Osteocyte (in vitro differentiated cells): ENCODE measurements at regions not wholly inside any gene's neighbourhood (a gene's known extent, or its start where the extent isn't known, plus 50 kb on each side); places are given as distances from the start of the nearest gene placed in this dataset.

ENCODE experiments used
- DNase-seq: peaks from one replicate; pipeline ENCODE4 v3.0.0; 2021; ENCODE audit warnings: mixed read lengths; ENCODE audit not compliant: unreplicated experiment; ENCODE audit errors: extremely low spot score
- H3K27ac Mint-ChIP-seq: one replicate; pipeline ENCODE4 v1.8.0; 2021; ENCODE audit warnings: mild to moderate bottlenecking, mixed read lengths; ENCODE audit not compliant: unreplicated experiment
- H3K27me3 Mint-ChIP-seq: one replicate; pipeline ENCODE4 v1.8.0; 2021; ENCODE audit warnings: mixed read lengths; ENCODE audit not compliant: unreplicated experiment
- H3K36me3 Mint-ChIP-seq: one replicate; pipeline ENCODE4 v1.8.0; 2021; ENCODE audit warnings: mixed read lengths; ENCODE audit not compliant: unreplicated experiment
- H3K4me1 Mint-ChIP-seq: one replicate; pipeline ENCODE4 v1.8.0; 2021; ENCODE audit warnings: mixed read lengths; ENCODE audit not compliant: unreplicated experiment
- H3K4me3 Mint-ChIP-seq: one replicate; pipeline ENCODE4 v1.8.0; 2021; ENCODE audit warnings: mild to moderate bottlenecking, moderate library complexity, mixed read lengths; ENCODE audit not compliant: unreplicated experiment
- H3K9me3 Mint-ChIP-seq: one replicate; pipeline ENCODE4 v1.8.0; 2021; ENCODE audit warnings: mixed read lengths; ENCODE audit not compliant: unreplicated experiment
- CTCF ChIP-seq: fragments of 200-600 bp; sonication (generic); IDR thresholded peaks from 2 replicates; pipeline ENCODE4 v1.5.0; 2021; ENCODE audit warnings: antibody characterized with exemption, mild to moderate bottlenecking, moderate library complexity

- Mint-ChIP-seq H3K27ac (no peak overlapping the region), H3K4me3 (no peak overlapping the region), H3K27me3 (no peaks in the 10 kb centered on the region), H3K4me1 (peaks cover 10% of the 10 kb centered on the region), H3K36me3 (no peaks in the 10 kb centered on the region), H3K9me3 (no peaks in the 10 kb centered on the region)
- TF ChIP-seq CTCF, result no peak
- DNase-seq, result no peak
Observed at GRCh38 chr2:164052006-164052405, 316.2 kb upstream of the FIGN start.

- Mint-ChIP-seq H3K36me3 (no peaks in the 10 kb centered on the region), H3K9me3 (no peaks in the 10 kb centered on the region), H3K4me3 (no peak overlapping the region), H3K27me3 (no peaks in the 10 kb centered on the region), H3K27ac (no peak overlapping the region), H3K4me1 (no peaks in the 10 kb centered on the region)
- TF ChIP-seq CTCF, result no peak
- no peak for DNase-seq
Observed at GRCh38 chr2:164048729-164049128, 312.9 kb upstream of the FIGN start.

GRCh38 chr2:164046040-164046439 is 310.2 kb upstream of the FIGN start:
- Mint-ChIP-seq H3K36me3 (no peaks in the 10 kb centered on the region), H3K27me3 (no peaks in the 10 kb centered on the region), H3K27ac (no peak overlapping the region), H3K4me3 (no peak overlapping the region), H3K4me1 (no peaks in the 10 kb centered on the region), H3K9me3 (peaks cover 6% of the 10 kb centered on the region)
- no peak for TF ChIP-seq CTCF
- DNase-seq, result no peak

GRCh38 chr2:164044622-164045021 is 308.8 kb upstream of the FIGN start:
- no peak for TF ChIP-seq CTCF
- Mint-ChIP-seq H3K27me3 (no peaks in the 10 kb centered on the region), H3K4me3 (no peak overlapping the region), H3K36me3 (no peaks in the 10 kb centered on the region), H3K4me1 (no peaks in the 10 kb centered on the region), H3K27ac (no peak overlapping the region), H3K9me3 (peaks cover 14% of the 10 kb centered on the region)
- no peak for DNase-seq

GRCh38 chr2:164039270-164039669 is 303.5 kb upstream of the FIGN start:
- H3K27me3 Mint-ChIP-seq, result no peaks in the 10 kb centered on the region
- no peaks in the 10 kb centered on the region for H3K36me3 Mint-ChIP-seq
- H3K9me3 Mint-ChIP-seq, result peaks cover 14% of the 10 kb centered on the region
- TF ChIP-seq CTCF, result no peak
- H3K4me1 Mint-ChIP-seq, result peaks cover 13% of the 10 kb centered on the region
- DNase-seq, result no peak
- no peak overlapping the region for H3K4me3 Mint-ChIP-seq
- no peak overlapping the region for H3K27ac Mint-ChIP-seq
